HG03097 (cell line): ENCODE measurements at regions not wholly inside any gene's neighbourhood (a gene's known extent, or its start where the extent isn't known, plus 50 kb on each side); places are given as distances from the start of the nearest gene placed in this dataset.

Experiments
- ATAC-seq: cut with Tn5 transposase; IDR thresholded peaks from one replicate; pipeline ENCODE4 v1.9.1; 2021; ENCODE audit not compliant: unreplicated experiment, low FRiP score

GRCh38 chr10:78768041-78768835 is 300.5 kb upstream of the ZMIZ1 start:
- ATAC-seq = no peak

- no peak for ATAC-seq
Observed at GRCh38 chr10:78768876-78769275, 299.9 kb upstream of the ZMIZ1 start.

- ATAC-seq = no peak
Observed at GRCh38 chr10:78769526-78769925, 299.2 kb upstream of the ZMIZ1 start.

GRCh38 chr10:78770167-78771090 is 298.3 kb upstream of the ZMIZ1 start:
- no peak for ATAC-seq

GRCh38 chr10:78771260-78771659 is 297.5 kb upstream of the ZMIZ1 start:
- no peak for ATAC-seq

- no peak for ATAC-seq
Observed at GRCh38 chr10:78771808-78772455, 296.8 kb upstream of the ZMIZ1 start.

GRCh38 chr10:78772486-78772885 is 296.3 kb upstream of the ZMIZ1 start:
- ATAC-seq = no peak

GRCh38 chr10:78772986-78773530 is 295.7 kb upstream of the ZMIZ1 start:
- no peak for ATAC-seq

GRCh38 chr10:78774614-78774998 is 294.2 kb upstream of the ZMIZ1 start:
- no peak for ATAC-seq

- ATAC-seq = no peak
Observed at GRCh38 chr10:78774999-78775711, 293.6 kb upstream of the ZMIZ1 start.

- ATAC-seq = no peak
Observed at GRCh38 chr10:78775891-78776290, 292.9 kb upstream of the ZMIZ1 start.

- no peak for ATAC-seq
Observed at GRCh38 chr10:78776756-78777155, 292.0 kb upstream of the ZMIZ1 start.

- ATAC-seq = no peak
Observed at GRCh38 chr10:78777466-78777865, 291.3 kb upstream of the ZMIZ1 start.

- ATAC-seq = no peak
Observed at GRCh38 chr10:78777867-78778266, 290.9 kb upstream of the ZMIZ1 start.

GRCh38 chr10:78778444-78779338 is 290.1 kb upstream of the ZMIZ1 start:
- no peak for ATAC-seq

GRCh38 chr10:78779339-78779955 is 289.3 kb upstream of the ZMIZ1 start:
- ATAC-seq = no peak

- no peak for ATAC-seq
Observed at GRCh38 chr10:78780551-78780961, 288.2 kb upstream of the ZMIZ1 start.

GRCh38 chr10:78781251-78781913 is 287.4 kb upstream of the ZMIZ1 start:
- ATAC-seq = no peak
